Activated naive CD4-positive, alpha-beta T cell (primary cell): ENCODE measurements at regions not wholly inside any gene's neighbourhood (a gene's known extent, or its start where the extent isn't known, plus 50 kb on each side); places are given as distances from the start of the nearest gene placed in this dataset.
"Not testable (repeated sequence)": the region's sequence is repeated elsewhere in the genome, so short reads cannot be mapped to it uniquely, and the experiment has no call there.

ENCODE experiments used
- DNase-seq, 4 experiments: peaks; one replicate each; lab custom pipeline; 2025; lab: John Stamatoyannopoulos, UW

DNA sequence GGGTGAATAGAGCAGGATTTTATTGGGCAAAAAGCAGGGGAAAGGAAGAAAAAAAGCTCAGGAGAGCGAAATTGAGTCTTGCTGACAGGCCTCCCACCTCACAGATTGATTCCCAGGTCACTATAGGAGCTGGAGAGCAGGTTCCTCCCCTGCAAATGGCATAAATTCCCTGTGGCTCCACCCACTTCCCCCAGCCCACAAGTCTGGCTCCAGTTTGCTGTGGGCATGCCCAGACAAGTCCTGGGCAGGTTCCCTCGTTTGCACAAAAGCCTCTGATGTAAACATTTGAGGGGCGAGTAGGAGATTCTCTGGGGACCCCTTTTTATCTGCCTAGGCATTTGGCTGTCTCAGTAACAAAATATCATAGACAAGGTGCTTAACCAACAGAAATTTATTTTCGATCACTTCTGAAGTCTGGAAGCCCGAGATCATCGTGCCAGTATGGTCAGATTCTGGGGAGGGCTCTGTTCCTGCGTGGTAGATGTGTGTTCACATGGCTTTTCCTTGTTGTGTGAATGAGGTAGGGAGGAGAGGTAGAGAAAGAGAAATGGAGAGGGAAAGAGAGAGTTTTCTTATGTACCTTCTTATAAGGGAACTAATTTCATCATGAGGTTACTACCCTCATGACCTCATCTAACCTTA lies 614.5 kb downstream of the MAT2B start:
- DNase-seq = no peak

DNA sequence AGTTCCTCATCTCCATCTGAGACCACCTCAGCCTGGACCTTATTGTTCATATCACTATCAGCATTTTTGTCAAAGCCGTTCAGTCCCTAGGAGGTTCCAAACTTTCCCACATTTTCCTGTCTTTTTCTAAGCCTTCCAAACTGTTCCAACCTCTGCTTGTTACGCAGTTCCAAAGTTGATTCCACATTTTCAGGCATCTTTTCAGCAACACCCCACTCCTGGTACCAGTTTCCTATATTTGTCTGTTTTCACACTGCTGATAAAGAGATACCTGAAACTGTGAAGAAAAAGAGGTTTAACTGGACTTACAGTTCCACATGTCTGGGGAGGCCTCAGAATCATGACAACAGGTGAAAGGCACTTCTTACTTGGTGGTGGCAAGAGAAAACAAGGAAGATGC lies 622.1 kb downstream of the MAT2B start:
- DNase-seq = no peak

DNA sequence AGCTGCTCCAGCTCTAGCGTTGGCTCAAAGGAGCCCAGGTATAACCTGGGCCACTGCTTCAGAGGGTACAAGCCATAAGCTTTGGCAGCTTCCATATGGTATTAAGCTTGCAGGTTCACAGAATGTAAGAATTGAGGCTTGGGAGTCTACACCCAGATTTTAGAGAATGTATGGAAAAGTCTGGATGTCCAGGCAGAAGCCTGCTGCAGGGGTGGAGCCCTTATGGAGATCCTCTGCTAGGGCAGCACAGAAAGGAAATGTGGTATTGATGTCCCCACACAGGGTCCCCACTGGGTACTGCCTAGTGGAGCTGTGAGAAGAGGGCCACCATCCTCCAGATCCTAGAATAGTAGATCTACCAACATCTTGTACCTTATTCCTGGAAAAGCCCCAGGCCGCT lies 626.9 kb downstream of the MAT2B start:
- DNase-seq = no peak

DNA sequence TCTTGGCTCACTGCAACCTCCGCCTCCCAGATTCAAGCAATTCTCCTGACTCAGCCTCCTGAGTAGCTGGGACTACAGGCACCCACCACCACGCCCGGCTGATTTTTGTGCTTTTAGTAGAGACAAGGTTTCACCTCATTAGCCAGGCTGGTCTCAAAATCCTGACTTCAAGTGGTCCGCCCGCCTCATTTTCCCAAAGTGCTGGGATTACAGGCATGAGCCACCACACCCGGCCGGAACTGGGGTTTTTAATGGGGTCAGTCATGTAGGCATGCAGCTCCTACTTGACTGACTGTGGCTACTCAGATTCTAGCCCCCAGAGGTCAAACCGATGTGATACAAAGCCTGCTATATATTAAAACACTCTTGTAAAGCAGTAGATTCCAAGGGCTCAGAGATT lies 631.7 kb downstream of the MAT2B start:
- DNase-seq = no peak

DNA sequence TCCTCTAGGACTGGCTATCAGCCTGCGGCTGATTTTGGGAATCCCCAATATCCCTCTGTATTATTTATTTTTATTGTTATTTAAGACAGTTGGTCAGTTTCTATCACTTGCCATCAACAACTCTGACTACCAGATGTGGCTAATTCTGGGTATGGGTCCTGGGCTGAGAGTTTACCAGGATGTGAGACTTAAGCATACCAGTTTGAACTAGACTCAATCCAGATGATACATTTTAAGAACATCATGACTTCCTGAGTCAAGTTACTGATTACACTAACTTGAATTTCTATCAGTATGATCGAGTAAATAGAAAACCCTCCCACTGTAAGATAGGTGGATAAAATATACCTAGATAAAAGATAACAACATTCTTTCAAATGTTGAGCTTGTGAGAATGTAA lies 634.0 kb downstream of the MAT2B start:
- no peak for DNase-seq

DNA sequence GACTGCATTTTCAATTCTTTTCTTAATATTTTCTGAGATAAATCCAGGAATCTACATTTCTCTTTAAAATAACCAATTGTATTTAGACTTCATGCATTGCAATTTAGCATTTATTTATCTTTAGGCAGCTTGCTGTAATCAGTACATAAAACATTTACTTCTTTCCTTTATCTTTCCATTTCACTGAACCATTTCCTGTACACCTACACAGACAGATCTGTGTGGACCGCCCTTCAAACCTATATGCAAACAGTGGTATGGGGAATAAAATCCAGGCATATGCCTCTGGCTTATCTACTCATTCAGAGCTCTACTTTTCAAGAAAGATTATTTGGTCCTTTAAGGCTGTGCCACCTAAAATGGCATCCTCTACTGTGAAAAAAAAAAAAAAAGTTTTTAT lies 640.0 kb downstream of the MAT2B start:
- no peak for DNase-seq

DNA sequence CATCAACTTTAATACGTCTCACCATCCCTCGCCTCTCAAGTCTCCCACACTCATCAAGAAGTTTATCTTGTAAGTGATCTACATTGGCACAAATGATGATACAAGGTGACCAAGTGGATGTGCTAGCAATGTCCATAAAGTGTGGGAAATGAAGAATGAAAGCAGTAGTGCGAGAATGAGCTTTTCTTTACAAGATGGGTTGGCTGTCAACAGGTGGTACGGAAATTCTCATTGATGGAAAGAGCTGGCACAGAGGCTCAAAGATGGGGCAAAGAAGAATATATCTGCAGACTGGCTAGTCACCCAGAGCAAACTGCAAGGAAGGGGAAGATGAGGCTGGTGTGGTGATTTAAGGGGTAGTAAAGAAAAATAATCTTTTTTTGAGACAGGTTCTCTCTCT lies 640.8 kb downstream of the MAT2B start:
- DNase-seq = no peak

DNA sequence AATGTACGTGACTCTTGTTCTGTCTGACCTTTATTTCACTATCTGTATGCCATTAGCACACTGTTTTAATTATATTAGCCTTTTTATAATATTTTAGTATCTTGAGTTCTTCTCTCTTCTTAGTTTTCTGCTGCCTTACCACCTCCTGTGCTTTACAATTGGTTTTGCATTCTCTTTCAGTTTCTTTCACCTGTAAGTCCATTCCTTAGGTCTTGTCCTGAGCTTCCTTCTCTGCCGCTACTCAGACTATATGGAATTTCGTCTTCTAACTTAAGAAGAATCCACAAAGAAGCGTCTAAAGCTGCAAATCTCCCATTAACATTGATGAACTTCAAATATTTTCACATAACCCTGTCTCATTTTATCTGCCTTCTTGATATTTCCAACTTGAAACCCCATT lies 642.9 kb downstream of the MAT2B start:
- DNase-seq = no peak

DNA sequence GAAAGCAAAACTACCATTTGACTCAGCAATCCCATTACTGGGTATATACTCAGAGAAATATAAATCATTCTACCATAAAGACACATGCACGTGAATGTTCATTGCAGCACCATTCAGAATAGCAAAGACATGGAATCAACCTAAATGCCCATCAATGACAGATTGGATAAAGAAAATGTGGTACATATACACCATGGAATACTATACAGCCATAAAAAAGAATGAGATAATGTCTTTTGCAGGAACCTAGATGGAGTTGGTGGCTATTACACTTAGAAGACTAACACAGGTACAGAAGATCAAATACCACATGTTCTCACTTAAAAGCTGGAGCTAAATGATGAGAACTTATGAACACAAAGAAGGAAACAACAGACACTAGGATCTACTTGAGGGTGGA lies 647.1 kb downstream of the MAT2B start:
- DNase-seq = not testable (repeated sequence)

DNA sequence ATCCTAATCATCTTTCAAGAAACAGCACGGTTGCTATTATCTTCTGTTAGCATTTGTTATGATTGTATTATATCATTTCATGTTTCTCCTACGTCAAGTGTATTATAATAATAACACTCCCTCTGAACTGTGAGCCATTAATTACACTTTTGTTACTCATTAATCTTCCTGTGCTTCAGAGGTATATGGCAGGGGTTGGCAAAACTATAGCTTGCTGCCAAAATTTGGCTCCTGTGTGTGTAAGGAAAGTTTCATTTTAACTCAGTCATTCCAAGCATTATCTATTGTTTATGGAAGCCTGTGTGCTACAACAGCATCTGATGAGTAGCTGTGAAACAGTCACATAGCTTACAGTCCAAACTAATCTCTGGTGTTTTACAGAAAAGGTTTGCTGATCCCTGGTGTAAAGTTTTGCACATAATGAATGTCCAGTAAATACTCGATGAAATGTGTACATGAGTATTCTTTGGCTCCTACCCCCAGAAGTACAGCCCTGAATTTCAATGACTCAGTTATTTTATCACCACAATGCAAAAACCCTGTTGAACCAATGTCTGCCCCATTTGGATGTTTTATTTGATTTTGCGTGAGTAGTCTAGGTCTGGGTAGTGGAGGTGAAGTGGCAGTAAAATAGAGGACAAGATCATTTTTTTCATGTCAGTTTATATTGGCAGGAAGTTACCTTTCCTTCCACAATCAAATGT lies 648.2 kb downstream of the MAT2B start:
- no peak for DNase-seq

DNA sequence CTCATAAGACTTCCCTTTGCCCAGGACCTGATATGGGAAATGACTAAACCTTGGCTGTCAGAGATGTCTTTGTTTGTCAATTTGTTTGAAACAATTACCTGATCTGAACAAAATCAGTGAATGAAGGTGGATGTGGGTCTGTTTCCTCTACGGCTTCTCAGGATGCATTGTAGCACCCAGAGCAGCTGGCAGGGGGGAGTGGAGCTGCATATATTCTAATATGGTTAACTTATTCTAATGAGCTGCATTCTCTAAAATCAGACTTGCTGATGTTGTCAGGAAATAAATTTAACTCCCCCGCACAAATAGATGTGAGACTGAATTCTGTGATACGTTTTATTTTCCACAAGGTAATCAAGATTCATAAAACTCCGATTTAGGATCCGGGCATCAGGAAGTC lies 665.4 kb downstream of the MAT2B start:
- DNase-seq = no peak

DNA sequence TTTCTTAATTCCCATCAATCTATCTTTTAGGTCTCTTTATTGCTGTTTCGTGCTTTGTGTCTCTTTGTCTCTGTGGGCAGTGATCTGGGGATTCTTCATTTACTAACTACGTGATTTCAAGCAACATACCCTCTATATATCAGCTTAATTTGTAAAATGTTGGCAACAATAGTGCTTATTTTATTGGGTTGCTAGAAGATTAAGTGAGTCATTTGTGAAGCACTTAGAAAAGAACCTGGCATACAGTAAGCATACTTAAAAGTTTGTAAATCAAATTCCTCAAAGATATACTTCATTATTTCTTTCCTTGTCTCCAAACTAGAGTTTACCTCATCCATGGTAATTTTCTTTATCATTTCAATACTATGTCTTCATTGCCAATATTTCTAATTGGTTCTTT lies 669.7 kb downstream of the MAT2B start:
- no peak for DNase-seq

DNA sequence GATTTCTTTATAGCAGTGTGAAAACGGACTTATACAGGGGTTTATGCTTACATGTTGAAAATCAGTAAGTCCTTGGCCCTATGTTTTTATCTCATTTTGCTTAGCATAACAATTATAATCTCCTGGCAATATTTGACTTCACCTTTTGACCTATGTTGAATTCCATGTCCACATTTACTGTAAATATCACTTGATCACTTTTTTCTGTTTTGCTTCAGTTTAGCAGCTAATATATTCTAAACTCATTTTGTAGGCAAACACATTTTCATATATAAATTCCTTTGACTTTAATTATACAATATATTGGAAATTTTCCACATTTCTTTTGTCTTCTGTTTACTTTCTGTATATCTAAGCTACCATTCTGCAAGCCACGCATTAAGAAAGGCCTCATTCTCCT lies 674.0 kb downstream of the MAT2B start:
- DNase-seq = no peak

DNA sequence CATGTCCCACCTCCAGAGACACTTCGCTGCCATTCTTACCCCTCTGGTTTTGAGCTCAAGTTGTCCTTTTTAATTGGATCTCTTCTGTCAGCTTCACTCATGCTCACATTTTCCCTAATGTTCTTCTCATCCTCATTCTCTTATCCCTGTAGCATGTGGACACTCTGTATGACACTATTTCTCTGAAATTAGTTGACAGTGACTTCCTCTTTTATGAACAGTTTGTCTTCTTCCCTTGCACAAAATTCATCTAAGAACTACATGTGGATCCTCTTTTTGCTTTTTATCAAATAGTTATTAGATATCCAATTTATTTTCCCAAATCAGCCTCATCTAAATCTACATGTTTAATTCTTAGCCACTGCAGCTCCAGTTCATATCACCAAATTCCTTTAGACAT lies 676.2 kb downstream of the MAT2B start:
- DNase-seq = no peak

DNA sequence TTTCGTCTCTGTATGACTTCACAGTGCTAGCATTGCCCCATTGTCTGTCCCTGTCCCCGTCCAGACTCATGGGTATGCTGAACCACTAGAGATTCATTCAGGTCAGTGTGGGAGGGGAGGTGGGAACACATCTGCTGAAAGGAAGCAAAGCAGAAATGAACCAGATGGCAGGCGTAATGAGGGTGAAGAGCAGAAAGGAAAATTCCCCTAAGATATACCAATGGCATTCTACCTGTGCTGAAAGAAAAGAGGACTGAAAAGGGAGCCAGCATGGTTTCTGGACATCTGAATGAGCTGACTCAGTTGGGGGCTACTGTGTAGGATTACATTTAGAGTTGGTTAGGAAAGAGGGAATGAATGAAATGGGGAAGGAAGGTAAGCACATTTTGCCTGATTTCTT lies 678.7 kb downstream of the MAT2B start:
- no peak for DNase-seq

DNA sequence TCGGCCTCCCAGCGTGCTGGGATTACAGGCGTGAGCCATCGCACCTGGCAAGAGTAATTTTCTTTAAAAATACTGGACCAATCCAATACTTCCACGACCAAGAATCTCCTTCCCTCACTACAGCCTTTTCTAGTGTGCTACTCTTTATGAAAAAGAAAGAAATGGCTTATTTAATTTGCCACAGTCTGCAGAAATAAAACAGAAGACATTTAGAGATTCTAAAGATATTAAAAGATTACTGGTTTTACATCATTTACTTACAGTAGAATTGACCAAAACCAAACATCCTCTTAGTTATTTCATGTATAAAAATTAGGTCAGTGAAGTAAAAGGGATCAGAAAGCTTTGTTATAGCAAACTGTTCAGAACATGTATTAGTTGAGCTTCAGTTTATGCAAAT lies 679.6 kb downstream of the MAT2B start:
- no peak for DNase-seq

DNA sequence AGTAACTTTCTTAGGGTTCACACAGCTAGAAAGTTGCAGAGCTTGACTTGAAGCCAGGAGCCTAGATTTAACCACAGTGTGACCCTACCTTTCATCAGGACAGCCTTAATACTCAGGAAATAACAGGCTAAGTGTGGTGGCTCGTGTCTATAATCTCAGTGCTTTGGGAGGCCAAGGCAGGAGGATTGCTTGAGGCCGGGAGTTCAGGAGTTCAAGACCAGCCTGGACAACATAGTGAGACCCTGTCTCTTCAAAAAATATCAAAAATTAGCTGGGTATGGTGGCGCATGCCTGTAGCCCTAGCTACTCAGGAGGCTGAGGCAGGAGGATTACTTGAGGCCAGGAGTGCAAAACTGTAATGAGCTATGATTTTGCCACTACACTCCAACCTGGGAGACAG lies 681.1 kb downstream of the MAT2B start:
- no peak for DNase-seq

DNA sequence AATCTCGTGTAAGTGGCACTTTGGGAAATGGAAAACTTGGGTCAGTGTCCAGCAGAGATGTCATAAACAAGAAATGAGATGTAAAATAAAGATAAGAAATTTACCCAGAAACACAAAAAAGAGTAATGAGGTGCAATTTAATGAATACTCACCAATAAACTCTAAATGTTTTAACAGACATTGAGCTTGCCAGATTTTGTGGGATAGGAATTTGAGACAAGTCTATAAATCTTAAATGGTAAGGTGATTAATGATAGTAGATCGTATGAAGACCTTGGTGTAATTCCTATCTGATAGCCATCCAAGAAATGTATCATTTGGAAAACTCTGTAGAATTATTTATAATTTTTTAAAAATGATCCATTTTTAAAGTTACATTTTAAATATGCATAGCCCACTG lies 682.4 kb downstream of the MAT2B start:
- no peak for DNase-seq

DNA sequence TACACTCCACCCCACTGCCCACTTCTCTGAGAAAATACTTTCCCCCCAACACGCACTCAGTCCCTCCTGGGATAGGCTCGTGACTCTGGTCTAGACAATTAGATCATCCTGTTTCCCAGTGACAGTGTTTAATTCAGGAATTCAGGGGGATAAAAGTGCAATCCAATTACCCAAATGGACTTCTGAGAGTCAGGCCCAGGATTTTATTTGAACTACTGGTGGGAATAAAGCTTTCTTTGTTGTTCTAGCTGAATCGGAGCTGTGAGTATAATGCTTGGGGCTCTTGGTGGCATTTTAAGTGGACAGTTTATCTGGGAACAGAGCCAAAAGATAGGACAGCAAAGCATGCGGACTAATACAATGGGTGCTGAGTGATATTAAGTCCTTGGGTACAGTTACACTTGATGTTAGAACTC lies 683.3 kb downstream of the MAT2B start:
- DNase-seq = no peak

DNA sequence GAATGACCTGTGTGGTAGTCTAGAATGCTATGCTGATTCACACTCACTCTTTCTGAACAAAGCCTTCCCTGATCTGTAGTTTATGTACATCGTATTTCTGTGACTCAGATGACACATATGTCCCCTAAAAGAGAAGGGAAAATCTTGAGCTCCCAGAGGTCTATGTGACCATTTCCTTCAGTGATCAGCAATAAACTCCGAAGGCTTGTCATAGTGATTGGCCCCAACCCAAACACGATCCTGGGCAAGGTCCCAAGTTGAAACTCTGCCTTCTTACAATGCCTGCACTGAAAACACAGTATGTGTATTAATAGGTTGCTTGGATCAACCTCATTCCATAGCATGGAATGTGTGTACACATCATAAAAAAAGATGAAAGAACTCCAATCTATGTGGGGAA lies 685.8 kb downstream of the MAT2B start:
- DNase-seq = no peak

DNA sequence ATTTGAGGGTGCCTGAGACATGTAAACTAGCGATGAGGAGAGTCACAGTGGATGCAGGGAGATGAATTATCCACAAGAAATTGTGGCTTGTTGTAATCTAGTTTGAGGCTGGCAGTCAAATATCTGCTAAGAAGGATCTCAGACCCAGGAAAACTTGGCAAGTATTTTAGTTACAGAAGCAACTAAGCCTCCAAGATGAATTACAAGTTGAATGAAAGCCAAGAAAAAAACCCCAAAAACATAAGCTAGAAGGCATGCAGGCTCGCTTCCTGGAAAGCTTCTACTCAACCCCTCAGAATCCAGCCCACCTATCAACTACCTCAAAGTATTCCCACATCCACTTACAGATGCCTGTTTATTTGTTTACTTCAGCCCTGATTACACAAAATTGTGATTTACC lies 696.9 kb downstream of the MAT2B start:
- DNase-seq = no peak

DNA sequence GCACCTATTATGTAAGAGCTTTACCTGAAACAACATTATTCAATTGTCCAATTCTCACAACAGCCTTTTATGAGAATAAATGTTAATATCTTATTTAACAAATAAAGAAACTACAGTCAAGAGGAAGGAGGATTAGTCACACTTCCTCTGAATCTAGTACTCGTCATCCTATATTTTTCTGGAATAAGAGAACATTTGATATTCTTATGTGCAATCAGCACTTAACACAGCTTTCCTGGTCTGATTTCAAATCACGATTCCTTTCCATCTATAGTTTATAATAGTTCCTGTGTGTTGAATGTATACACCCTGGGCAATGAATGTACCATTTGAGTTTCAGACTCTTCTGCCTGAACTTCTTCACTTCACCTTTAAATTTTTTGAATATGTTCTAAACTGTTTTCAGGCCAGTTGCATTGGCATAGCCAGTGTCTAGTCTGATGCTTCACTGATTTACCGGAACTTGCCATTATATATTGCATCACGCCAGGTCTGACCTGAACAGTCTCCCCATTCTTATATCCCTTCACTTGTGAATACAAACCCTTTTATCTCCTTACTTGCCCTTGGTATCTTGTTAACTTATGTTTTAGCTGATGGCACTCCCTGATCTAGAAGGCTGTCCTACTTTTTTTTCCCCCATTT lies 698.3 kb downstream of the MAT2B start:
- DNase-seq = no peak

DNA sequence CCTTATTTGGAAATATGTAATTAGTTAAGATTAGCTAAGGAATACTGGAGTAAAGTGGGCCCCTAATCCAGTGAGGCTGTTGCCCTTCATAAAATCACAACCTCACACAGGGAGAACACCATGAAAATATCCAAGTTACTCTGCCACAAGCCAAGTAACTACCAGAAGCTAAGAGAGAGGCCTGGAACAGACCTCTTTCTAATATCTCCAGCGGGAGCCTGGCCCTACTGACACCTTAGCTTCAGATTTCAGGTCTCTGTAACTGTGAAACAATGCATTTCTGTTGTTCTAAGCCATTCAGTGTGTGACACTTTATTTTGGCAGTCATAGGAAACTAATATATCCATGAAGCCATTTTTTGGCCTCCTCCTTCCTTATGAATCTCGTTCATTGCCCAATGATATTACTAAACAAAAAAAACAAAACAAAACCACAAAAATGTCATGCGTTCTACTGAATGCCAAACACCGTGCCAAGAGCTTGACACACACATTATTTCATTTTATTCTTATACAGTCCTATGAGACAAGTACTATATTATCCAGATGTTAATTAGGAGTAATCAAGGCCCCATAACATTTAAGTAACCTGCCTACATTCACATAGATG lies 699.0 kb downstream of the MAT2B start:
- DNase-seq = no peak
